SK-N-SH (cell line): ENCODE measurements at regions not wholly inside any gene's neighbourhood (a gene's known extent, or its start where the extent isn't known, plus 50 kb on each side); places are given as distances from the start of the nearest gene placed in this dataset.

ENCODE experiments used
- CTCF ChIA-PET: fragments of 300-600, 350-600 bp; formaldehyde crosslinking; extraction: SDS; loops from one replicate; lab custom pipeline; 2021; lab: Yijun Ruan, JAX
- POLR2A ChIA-PET: fragments of 350-600 bp; sonication (Branson Sonifier 250); formaldehyde crosslinking; extraction: SDS; loops from one replicate; lab custom pipeline; 2020; ENCODE audit warnings: antibody characterized with exemption, inconsistent platforms; lab: Yijun Ruan, JAX
- DNase-seq: peaks from one replicate; pipeline ENCODE4 v3.0.0; 2012
- H2AFZ ChIP-seq: fragments of 200-600 bp; sonication (generic); 2 replicates; pipeline ENCODE4 v1.8.1; 2016; ENCODE audit warnings: antibody characterized with exemption, mild to moderate bottlenecking, low read depth
- H3F3A ChIP-seq: fragments of 200-600 bp; sonication (generic); replicated peaks from 2 replicates; pipeline ENCODE3; 2016; ENCODE audit warnings: antibody characterized with exemption, mild to moderate bottlenecking; ENCODE audit not compliant: insufficient read depth
- H3K27ac ChIP-seq, 2 experiments: fragments of 200-500 bp in 1 of 2; fragments of 200-600 bp in 1 of 2; sonication (Bioruptor generic) in 1 of 2; sonication (generic), shearing (Covaris generic) in 1 of 2; 2 replicates each; pipeline versions ENCODE4 v1.5.1 to v1.6.1; 2014 to 2016; ENCODE audit warnings: low read depth in 2 of 2, inconsistent platforms in 1 of 2, low read length in 1 of 2, mild to moderate bottlenecking in 1 of 2, mixed read lengths in 1 of 2
- H3K27me3 ChIP-seq: fragments of 200-600 bp; sonication (generic), shearing (Covaris generic); 2 replicates; pipeline ENCODE4 v1.6.1; 2016; ENCODE audit warnings: mixed run types; ENCODE audit not compliant: insufficient read depth
- H3K36me3 ChIP-seq, 2 experiments: fragments of 200-500 bp in 1 of 2; fragments of 200-600 bp in 1 of 2; sonication (Bioruptor generic) in 1 of 2; sonication (generic) in 1 of 2; replicated peaks in 1 of 2; 2 replicates each; pipeline versions ENCODE3 to v1.5.1; 2014 to 2016; ENCODE audit warnings: low read length in 1 of 2, mild to moderate bottlenecking in 1 of 2; ENCODE audit not compliant: insufficient read depth in 2 of 2, control insufficient read depth in 1 of 2
- H3K4me1 ChIP-seq, 2 experiments: fragments of 200-500 bp in 1 of 2; fragments of 200-600 bp in 1 of 2; sonication (Bioruptor generic) in 1 of 2; sonication (generic), shearing (Covaris generic) in 1 of 2; 2 replicates each; pipeline versions ENCODE4 v1.5.1 to v1.6.1; 2014 to 2016; ENCODE audit warnings: low read depth in 1 of 2, low read length in 1 of 2, mixed run types in 1 of 2; ENCODE audit not compliant: insufficient read depth in 2 of 2, control insufficient read depth in 1 of 2
- H3K4me2 ChIP-seq: fragments of 200-600 bp; sonication (generic), shearing (Covaris generic); 2 replicates; pipeline ENCODE4 v1.6.1; 2017; ENCODE audit warnings: mixed run types
- H3K4me3 ChIP-seq, 2 experiments: fragments of 200-500 bp in 1 of 2; fragments of 200-600 bp in 1 of 2; sonication (Bioruptor generic) in 1 of 2; sonication (generic), shearing (Covaris generic) in 1 of 2; 2 replicates each; pipeline versions ENCODE4 v1.5.1 to v1.8.1; 2014 to 2016; ENCODE audit warnings: low read depth in 2 of 2, inconsistent platforms in 1 of 2, low read length in 1 of 2, mild to moderate bottlenecking in 1 of 2, mixed read lengths in 1 of 2, moderate library complexity in 1 of 2
- H3K79me2 ChIP-seq: fragments of 200-600 bp; sonication (generic); 2 replicates; pipeline ENCODE4 v1.8.1; 2017; ENCODE audit warnings: mild to moderate bottlenecking; ENCODE audit not compliant: insufficient read depth
- H3K9ac ChIP-seq: fragments of 200-600 bp; sonication (generic); 2 replicates; pipeline ENCODE4 v1.6.1; 2017; ENCODE audit warnings: mixed run types
- H3K9me2 ChIP-seq: fragments of 200-600 bp; sonication (generic); 2 replicates; pipeline ENCODE4 v1.6.1; 2017; ENCODE audit warnings: mixed run types
- H3K9me3 ChIP-seq: fragments of 200-600 bp; sonication (generic); 2 replicates; pipeline ENCODE4 v1.6.1; 2017; ENCODE audit warnings: mixed run types, mild to moderate bottlenecking, moderate library complexity
- H4K20me1 ChIP-seq: fragments of 200-600 bp; sonication (generic); 2 replicates; pipeline ENCODE4 v1.6.1; 2017; ENCODE audit warnings: mild to moderate bottlenecking, mixed run types; ENCODE audit not compliant: insufficient read depth
- CHD2 ChIP-seq: fragments of 150-350 bp; IDR thresholded peaks from 2 replicates; pipeline ENCODE4 v1.6.1; 2018; ENCODE audit warnings: low read length; ENCODE audit not compliant: partially characterized antibody
- CTCF ChIP-seq: fragments of 200-600 bp; sonication (generic); IDR thresholded peaks from 2 replicates; pipeline ENCODE4 v1.6.1; 2017; ENCODE audit warnings: antibody characterized with exemption, mild to moderate bottlenecking, moderate library complexity
- ELF1 ChIP-seq: IDR thresholded peaks from 2 replicates; pipeline ENCODE4 v1.4.0; 2012
- EP300 ChIP-seq, 2 experiments: IDR thresholded peaks; 2 replicates each; pipeline versions ENCODE4 v1.4.0 to v1.6.1; 2012; ENCODE audit warnings: borderline replicate concordance in 1 of 2, low read depth in 1 of 2, low read length in 1 of 2
- JUND ChIP-seq: IDR thresholded peaks from 2 replicates; pipeline ENCODE4 v1.4.0; 2012
- MAX ChIP-seq: IDR thresholded peaks from 2 replicates; pipeline ENCODE4 v1.4.0; 2012; ENCODE audit warnings: low read depth
- MEF2A ChIP-seq: IDR thresholded peaks from 2 replicates; pipeline ENCODE4 v1.4.0; 2012; ENCODE audit warnings: low read depth, borderline replicate concordance
- NFIC ChIP-seq: IDR thresholded peaks from 2 replicates; pipeline ENCODE4 v1.4.0; 2012; ENCODE audit warnings: borderline replicate concordance
- NRF1 ChIP-seq: IDR thresholded peaks from 2 replicates; pipeline ENCODE4 v1.6.1; 2012; ENCODE audit warnings: low read depth, mild to moderate bottlenecking, low read length
- POLR2AphosphoS5 ChIP-seq: IDR thresholded peaks from 2 replicates; pipeline ENCODE4 v1.6.1; 2012; ENCODE audit warnings: low read depth, low read length
- RAD21 ChIP-seq: IDR thresholded peaks from 2 replicates; pipeline ENCODE4 v1.6.1; 2012; ENCODE audit warnings: mild to moderate bottlenecking, low read length
- REST ChIP-seq: IDR thresholded peaks from 2 replicates; pipeline ENCODE4 v1.6.1; 2012; ENCODE audit warnings: mild to moderate bottlenecking, low read depth, low read length, moderate library complexity
- RFX5 ChIP-seq: IDR thresholded peaks from 2 replicates; pipeline ENCODE4 v1.6.1; 2012; ENCODE audit warnings: mild to moderate bottlenecking, improper control_type of control experiment, low read length
- RXRA ChIP-seq: IDR thresholded peaks from 2 replicates; pipeline ENCODE4 v1.4.0; 2012; ENCODE audit warnings: low read depth, mild to moderate bottlenecking, borderline replicate concordance
- SIN3A ChIP-seq: IDR thresholded peaks from 2 replicates; pipeline ENCODE4 v1.6.1; 2012; ENCODE audit warnings: low read depth, mild to moderate bottlenecking, low read length, moderate library complexity, borderline replicate concordance
- TCF12 ChIP-seq: IDR thresholded peaks from 2 replicates; pipeline ENCODE4 v1.4.0; 2012
- TEAD4 ChIP-seq: IDR thresholded peaks from 2 replicates; pipeline ENCODE4 v1.4.0; 2012; ENCODE audit warnings: mild to moderate bottlenecking, borderline replicate concordance; ENCODE audit not compliant: insufficient read depth
- USF1 ChIP-seq: IDR thresholded peaks from 2 replicates; pipeline ENCODE4 v1.4.0; 2012; ENCODE audit warnings: low read depth, borderline replicate concordance
- USF2 ChIP-seq: fragments of 150-350 bp; IDR thresholded peaks from 2 replicates; pipeline ENCODE4 v1.6.1; 2017; ENCODE audit warnings: antibody characterized with exemption, low read length, low read depth, borderline replicate concordance
- ZBTB33 ChIP-seq: IDR thresholded peaks from 2 replicates; pipeline ENCODE4 v1.4.0; 2012; ENCODE audit warnings: low read depth, borderline replicate concordance
- WGBS: methylation state at CpG from one replicate; pipeline ENCODE4 v1.1.6; 2017; ENCODE audit warnings: low lambda C conversion rate; 5-methylcytosine and 5-hydroxymethylcytosine counted together

- no peak for TF ChIP-seq CHD2
- no peak for TF ChIP-seq POLR2AphosphoS5
- no peak for TF ChIP-seq ELF1
- TF ChIP-seq TCF12, result no peak
- no peak for TF ChIP-seq REST
- TF ChIP-seq MEF2A, result no peak
- TF ChIP-seq TEAD4, result no peak
- no peak for TF ChIP-seq NRF1
- TF ChIP-seq RXRA, result no peak
- no peak for TF ChIP-seq RFX5
- no peak for TF ChIP-seq MAX
- TF ChIP-seq USF2, result no peak
- TF ChIP-seq NFIC, result no peak
- TF ChIP-seq CTCF, result no peak
- no peak for TF ChIP-seq USF1
- no peak for TF ChIP-seq EP300 (IDR thresholded peaks at IDR 0.05; ENCODE audit: borderline replicate concordance in 1 of 2, low read depth in 1 of 2, low read length in 1 of 2)
- TF ChIP-seq ZBTB33, result no peak
- TF ChIP-seq SIN3A, result no peak
- TF ChIP-seq JUND, result no peak
- TF ChIP-seq RAD21, result no peak
- Histone ChIP-seq H3K27ac (no peak overlapping the region), H3K79me2 (no peaks in the 10 kb centered on the region), H3K9me2 (no peaks in the 10 kb centered on the region), H3K4me3 (no peak overlapping the region), H3K36me3 (no peaks in the 10 kb centered on the region), H3K27me3 (no peaks in the 10 kb centered on the region), H2AFZ (no peak overlapping the region), H3K4me1 (no peaks in the 10 kb centered on the region; a peak in 1 of 4 replicates), H3K9me3 (no peaks in the 10 kb centered on the region), H3F3A (no peaks in the 10 kb centered on the region), H4K20me1 (no peaks in the 10 kb centered on the region), H3K9ac (no peak overlapping the region), H3K4me2 (no peak overlapping the region)
- no peak for DNase-seq
- 68% methylated on average over 2 of the region's 2 CpGs for WGBS
- CTCF ChIA-PET, result no interaction called here
- POLR2A ChIA-PET, result no interaction called here
These were observed 755.0 kb upstream of the ZNF608 start for GRCh38 chr5:125501396-125501795.
